ENCODE measurements at regions not wholly inside any gene's neighbourhood (a gene's known extent, or its start where the extent isn't known, plus 50 kb on each side); places are given as distances from the start of the nearest gene placed in this dataset.

- TF ChIP-seq, protein P1, sequence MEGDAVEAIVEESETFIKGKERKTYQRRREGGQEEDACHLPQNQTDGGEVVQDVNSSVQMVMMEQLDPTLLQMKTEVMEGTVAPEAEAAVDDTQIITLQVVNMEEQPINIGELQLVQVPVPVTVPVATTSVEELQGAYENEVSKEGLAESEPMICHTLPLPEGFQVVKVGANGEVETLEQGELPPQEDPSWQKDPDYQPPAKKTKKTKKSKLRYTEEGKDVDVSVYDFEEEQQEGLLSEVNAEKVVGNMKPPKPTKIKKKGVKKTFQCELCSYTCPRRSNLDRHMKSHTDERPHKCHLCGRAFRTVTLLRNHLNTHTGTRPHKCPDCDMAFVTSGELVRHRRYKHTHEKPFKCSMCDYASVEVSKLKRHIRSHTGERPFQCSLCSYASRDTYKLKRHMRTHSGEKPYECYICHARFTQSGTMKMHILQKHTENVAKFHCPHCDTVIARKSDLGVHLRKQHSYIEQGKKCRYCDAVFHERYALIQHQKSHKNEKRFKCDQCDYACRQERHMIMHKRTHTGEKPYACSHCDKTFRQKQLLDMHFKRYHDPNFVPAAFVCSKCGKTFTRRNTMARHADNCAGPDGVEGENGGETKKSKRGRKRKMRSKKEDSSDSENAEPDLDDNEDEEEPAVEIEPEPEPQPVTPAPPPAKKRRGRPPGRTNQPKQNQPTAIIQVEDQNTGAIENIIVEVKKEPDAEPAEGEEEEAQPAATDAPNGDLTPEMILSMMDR (IDR thresholded peaks at IDR 0.05), result no peak
These were observed 138.6 kb downstream of the CEBPB start for GRCh38 chr20:50328996-50329898.

DNA sequence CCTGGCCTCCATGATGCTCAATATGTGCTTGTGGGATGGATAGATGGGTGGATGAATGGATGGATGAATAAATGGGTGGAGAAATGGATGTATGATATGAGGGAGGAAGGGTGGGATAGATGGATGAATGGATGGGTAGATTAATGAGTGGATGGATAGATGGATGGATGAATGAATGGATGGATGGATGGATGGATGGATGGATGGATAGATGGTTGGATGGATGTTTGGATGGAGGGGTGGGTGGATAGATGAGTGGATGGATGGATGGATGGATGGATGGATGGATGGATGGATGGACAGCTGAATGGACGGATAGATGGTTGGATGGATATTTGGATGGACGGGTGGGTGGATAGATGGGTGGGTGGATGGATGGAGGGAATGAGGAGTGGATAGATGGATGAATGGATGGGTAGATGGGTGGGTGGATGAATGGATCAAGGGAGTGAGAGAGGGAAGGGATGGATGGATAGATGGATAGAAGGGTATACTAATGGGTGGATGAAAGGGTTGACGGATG lies 139.4 kb downstream of the CEBPB start:
- Mint-ChIP-seq H3K9me3 (no peaks in the 10 kb centered on the region), H3K36me3 (ENCODE audit: low read depth) (peaks cover 5% of the 10 kb centered on the region; the same call in 1 of the 2 replicates), H3K4me1 (ENCODE audit: low read depth) (peaks cover 26% of the 10 kb centered on the region; the same call in 1 of the 2 replicates), H3K27me3 (ENCODE audit: insufficient read depth) (peaks cover 5% of the 10 kb centered on the region), H3K4me3 (no peak overlapping the region), H3K27ac (no peak overlapping the region)
- TF ChIP-seq, protein P1 (IDR thresholded peaks at IDR 0.05), result no peak
- no peak for DNase-seq

More at GRCh38 chr20:50328996-50329898, 138.6 kb downstream of the CEBPB start:
- Mint-ChIP-seq H3K4me3 (no peak overlapping the region), H3K27ac (no peak overlapping the region), H3K36me3 (ENCODE audit: low read depth) (peaks cover 5% of the 10 kb centered on the region; the same call in 1 of the 2 replicates), H3K27me3 (ENCODE audit: insufficient read depth) (peaks cover 5% of the 10 kb centered on the region), H3K9me3 (no peaks in the 10 kb centered on the region), H3K4me1 (ENCODE audit: low read depth) (peaks cover 22% of the 10 kb centered on the region; the same call in 1 of the 2 replicates)
- DNase-seq, result no peak

DNA sequence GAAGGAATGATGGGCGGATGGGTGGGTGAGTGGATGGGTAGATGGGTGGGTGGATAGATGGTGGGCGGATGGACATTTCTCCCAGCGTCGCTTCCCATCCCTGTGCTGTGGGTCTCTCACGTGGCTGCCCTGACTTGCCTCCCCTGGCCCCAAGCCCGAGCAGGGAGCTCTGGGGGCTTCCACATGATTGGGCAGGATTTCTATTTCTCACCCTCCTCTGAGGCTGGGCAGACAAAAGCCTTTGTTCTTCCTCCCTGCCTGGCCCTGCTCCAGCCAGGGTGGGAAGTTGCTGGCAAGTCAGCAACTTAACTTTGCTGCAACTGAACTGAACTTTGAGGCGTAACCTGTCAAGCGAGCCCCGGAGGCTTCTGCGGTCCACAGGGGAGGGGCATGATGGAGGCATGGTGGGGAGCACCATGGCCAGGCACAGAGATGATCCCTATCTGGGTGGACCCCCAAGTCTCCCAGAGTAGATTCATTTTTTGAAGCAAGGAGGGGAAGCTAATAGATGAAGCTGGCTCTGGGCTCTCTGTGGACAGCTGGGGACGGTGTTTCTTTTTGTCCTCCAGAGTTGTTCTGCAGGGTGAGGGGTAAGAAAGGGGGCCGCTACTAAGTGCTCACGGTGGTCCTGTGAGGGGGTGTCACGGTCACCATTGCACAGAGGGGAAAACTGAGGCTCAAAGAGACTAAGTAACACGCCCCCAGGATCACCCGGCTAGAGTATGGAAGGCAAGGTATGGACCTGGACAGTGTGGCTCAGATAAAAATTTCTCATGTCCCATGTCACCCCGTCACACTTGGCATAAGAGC lies 140.1 kb downstream of the CEBPB start:
- H3K4me3 Mint-ChIP-seq, result no peak overlapping the region
- H3K9me3 Mint-ChIP-seq, result no peaks in the 10 kb centered on the region
- TF ChIP-seq, protein P1 (IDR thresholded peaks at IDR 0.05), result no peak
- DNase-seq, result no peak
- peaks cover 5% of the 10 kb centered on the region; the same call in 1 of the 2 replicates for H3K36me3 Mint-ChIP-seq (ENCODE audit: low read depth)
- peaks cover 5% of the 10 kb centered on the region for H3K27me3 Mint-ChIP-seq (ENCODE audit: insufficient read depth)
- no peak overlapping the region for H3K27ac Mint-ChIP-seq
- H3K4me1 Mint-ChIP-seq (ENCODE audit: low read depth), result peaks cover 27% of the 10 kb centered on the region

DNA sequence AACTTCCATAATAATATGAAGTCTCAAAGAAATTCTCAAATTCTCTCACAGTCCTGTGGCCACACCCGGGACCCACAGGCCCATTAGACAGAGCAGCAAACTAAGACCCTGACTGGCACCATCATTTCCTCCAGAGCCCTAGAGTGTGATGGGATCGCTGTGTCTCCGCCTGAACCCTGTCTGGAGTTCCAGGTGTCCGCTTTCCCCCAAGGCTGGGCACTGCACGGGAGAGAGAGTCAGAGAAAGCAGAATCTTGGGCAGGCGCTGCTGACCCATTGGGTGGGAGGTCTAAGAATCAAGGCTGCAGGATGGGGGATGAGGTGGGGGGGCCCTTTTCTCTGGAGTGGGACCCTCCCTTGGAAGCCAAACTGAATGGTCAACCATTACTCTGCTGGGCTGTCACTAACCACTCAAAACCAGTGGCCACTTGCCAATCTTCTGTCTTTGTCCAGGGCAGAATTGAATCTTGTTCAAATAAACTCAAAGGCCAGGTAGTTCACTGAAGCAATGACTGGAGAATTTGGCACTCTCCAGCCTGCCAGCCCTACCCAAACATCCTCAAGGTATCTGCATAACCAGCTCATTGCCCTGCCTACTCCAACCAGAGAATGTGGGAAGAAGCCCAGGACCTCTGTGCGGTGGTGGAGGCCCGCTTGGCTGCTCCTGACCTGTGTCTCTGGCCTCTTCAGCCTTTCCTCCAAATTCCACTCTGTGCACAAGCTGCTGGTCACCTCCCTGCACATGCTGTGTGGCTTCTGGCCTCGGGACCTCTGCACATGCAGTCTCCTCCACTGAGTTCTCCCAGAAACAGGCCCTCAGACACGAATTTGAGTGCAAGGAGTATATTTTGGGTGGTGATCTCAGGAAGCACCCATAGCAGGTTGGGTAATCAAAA lies 141.1 kb downstream of the CEBPB start:
- Mint-ChIP-seq H3K27me3 (ENCODE audit: insufficient read depth) (peaks cover 5% of the 10 kb centered on the region), H3K9me3 (no peaks in the 10 kb centered on the region), H3K27ac (no peak overlapping the region), H3K36me3 (ENCODE audit: low read depth) (peaks cover 5% of the 10 kb centered on the region; the same call in 1 of the 2 replicates), H3K4me1 (ENCODE audit: low read depth) (peaks cover 37% of the 10 kb centered on the region), H3K4me3 (no peak overlapping the region)
- no peak for DNase-seq
- TF ChIP-seq, protein P1 (IDR thresholded peaks at IDR 0.05), result no peak

All from HFFc6 (cell line).